ENCODE measurements at regions not wholly inside any gene's neighbourhood (a gene's known extent, or its start where the extent isn't known, plus 50 kb on each side); places are given as distances from the start of the nearest gene placed in this dataset.

DNA sequence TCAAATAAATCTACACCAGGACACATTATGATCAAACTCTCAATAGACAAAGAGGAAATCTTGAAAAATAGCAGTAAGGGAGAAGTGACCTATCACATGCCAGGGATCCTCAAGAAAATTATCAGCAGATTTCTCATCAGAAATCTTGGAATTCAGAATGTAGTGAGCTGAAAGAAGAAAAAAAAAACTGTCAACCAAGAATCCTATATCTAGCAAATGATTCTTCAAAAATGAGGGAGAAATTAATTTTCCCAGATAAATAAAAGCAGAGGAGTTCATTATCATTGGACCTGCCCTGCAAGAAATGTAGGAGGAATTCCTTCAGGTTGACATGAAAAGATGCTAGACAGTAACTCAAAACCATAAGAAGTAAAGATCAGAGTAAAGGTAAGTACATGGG, 363.6 kb downstream of the TFAP2A start:
- H3K9ac ChIP-seq (ENCODE audit: insufficient read depth in 1 of 2, low read length in 2 of 2) = no peak overlapping the region
- ATAC-seq (ENCODE audit: insufficient read depth, low FRiP score) (no peak), DNase-seq (no peak)
- no peaks in the 10 kb centered on the region for H3K27me3 ChIP-seq (ENCODE audit: control insufficient read depth in 3 of 3, insufficient read depth in 3 of 3, low read length in 2 of 3)
- no peak overlapping the region for H3K4me3 ChIP-seq
- H3K9me3 ChIP-seq (ENCODE audit: control insufficient read depth in 4 of 4, insufficient read depth in 3 of 4, low read length in 3 of 4) = no peaks in the 10 kb centered on the region
- no peaks in the 10 kb centered on the region for H3K4me1 ChIP-seq (ENCODE audit: control insufficient read depth in 5 of 5, insufficient read depth in 5 of 5, low read length in 5 of 5)
- TF ChIP-seq, protein P1, sequence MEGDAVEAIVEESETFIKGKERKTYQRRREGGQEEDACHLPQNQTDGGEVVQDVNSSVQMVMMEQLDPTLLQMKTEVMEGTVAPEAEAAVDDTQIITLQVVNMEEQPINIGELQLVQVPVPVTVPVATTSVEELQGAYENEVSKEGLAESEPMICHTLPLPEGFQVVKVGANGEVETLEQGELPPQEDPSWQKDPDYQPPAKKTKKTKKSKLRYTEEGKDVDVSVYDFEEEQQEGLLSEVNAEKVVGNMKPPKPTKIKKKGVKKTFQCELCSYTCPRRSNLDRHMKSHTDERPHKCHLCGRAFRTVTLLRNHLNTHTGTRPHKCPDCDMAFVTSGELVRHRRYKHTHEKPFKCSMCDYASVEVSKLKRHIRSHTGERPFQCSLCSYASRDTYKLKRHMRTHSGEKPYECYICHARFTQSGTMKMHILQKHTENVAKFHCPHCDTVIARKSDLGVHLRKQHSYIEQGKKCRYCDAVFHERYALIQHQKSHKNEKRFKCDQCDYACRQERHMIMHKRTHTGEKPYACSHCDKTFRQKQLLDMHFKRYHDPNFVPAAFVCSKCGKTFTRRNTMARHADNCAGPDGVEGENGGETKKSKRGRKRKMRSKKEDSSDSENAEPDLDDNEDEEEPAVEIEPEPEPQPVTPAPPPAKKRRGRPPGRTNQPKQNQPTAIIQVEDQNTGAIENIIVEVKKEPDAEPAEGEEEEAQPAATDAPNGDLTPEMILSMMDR (IDR thresholded peaks at IDR 0.05; ENCODE audit: control extremely low read depth, extremely low read depth) = no peak
- H3K27ac ChIP-seq (ENCODE audit: low read depth in 1 of 2, low read length in 1 of 2) = no peak overlapping the region
- no peaks in the 10 kb centered on the region for H3K36me3 ChIP-seq (ENCODE audit: control insufficient read depth in 4 of 4, insufficient read depth in 4 of 4, low read length in 4 of 4)

DNA sequence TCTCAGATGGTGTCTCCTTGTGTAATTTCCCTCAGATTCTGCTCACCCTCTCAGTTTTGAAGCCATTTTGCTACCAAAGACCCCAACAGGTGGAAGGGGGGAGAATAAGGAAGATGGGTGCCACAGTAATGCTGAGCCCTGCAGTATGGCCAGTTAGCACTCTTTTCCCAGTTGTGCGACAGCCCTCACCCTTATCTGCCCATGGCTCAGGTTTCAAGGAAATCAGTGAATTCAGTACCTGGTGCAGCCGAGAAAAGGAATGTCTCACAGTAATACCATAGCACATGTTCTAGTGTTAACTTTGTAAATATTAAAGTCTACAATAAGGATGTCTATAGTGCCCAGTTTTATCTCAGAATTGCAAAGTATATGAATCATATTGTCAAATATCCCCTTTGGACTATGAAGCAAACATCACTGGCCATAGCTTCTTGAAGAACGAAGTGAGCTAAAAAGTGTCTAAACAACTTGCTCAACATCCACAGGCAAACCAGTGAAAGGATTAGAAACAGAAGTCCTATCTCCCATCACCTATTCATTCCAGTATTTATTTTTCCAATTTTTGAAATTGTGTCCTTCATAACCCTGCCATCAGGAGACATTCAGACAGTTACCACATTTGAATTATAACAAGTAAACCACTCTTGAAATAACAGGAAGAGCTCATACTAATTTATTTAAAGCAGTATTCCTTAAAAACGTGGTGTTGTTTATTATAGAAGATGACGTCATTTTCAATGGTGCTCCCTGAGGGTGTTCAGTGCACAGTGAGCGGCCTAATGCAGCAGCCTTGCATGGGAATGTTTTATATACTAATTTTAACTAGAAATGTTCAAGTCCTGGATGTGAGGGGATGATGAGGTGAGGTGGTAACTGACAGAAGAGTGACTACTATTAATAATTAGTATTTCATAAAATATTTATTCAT, 366.2 kb downstream of the TFAP2A start:
- H3K4me3 ChIP-seq = no peak overlapping the region
- no peak for ATAC-seq (ENCODE audit: insufficient read depth, low FRiP score)
- H3K27ac ChIP-seq (ENCODE audit: low read depth in 1 of 2, low read length in 1 of 2) = no peak overlapping the region
- peak in 1 of 3 donors; percentile 34 for DNase-seq
- H3K36me3 ChIP-seq (ENCODE audit: control insufficient read depth in 4 of 4, insufficient read depth in 4 of 4, low read length in 4 of 4) = no peaks in the 10 kb centered on the region
- WGBS, 2 donors = 42 to 60% methylated on average over 6 of the region's 6 CpGs
- no peak overlapping the region for H3K9ac ChIP-seq (ENCODE audit: insufficient read depth in 1 of 2, low read length in 2 of 2)
- H3K27me3 ChIP-seq (ENCODE audit: control insufficient read depth in 3 of 3, insufficient read depth in 3 of 3, low read length in 2 of 3) = no peaks in the 10 kb centered on the region
- TF ChIP-seq, protein P1 (IDR thresholded peaks at IDR 0.05; ENCODE audit: control extremely low read depth, extremely low read depth) = no peak
- H3K4me1 ChIP-seq (ENCODE audit: control insufficient read depth in 5 of 5, insufficient read depth in 5 of 5, low read length in 5 of 5) = no peaks in the 10 kb centered on the region
- H3K9me3 ChIP-seq (ENCODE audit: control insufficient read depth in 4 of 4, insufficient read depth in 3 of 4, low read length in 3 of 4) = no peaks in the 10 kb centered on the region

DNA sequence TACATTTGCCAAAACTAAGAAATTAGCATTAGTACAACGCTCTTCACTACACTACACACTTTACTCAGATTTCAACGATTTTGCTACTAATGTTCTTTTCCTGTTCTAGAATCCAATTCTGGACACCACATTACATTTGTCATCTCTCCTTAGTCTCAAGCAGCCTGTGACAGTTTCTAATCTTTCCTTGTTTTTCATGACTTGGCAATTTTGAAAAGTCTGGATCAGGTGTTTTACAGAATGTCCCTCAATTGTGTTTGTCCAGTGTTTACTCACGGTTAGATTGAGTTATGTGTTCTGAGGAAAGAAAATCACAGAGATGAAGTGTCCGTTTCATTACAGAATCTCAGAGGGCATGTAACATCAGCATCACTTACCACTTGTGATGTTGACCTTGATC, 372.6 kb downstream of the TFAP2A start:
- TF ChIP-seq, protein P1 (IDR thresholded peaks at IDR 0.05; ENCODE audit: control extremely low read depth, extremely low read depth) = no peak
- DNase-seq (no peak), ATAC-seq (ENCODE audit: insufficient read depth, low FRiP score) (no peak)
- peaks cover 0 to 5% (median 0%) of the 10 kb centered on the region in 4 donors for H3K9me3 ChIP-seq (ENCODE audit: control insufficient read depth in 4 of 4, insufficient read depth in 3 of 4, low read length in 3 of 4)
- H3K9ac ChIP-seq (ENCODE audit: insufficient read depth in 1 of 2, low read length in 2 of 2) = no peak overlapping the region
- 74 to 94% methylated on average over 4 of the region's 4 CpGs for WGBS, 2 donors
- H3K27ac ChIP-seq (ENCODE audit: low read depth in 1 of 2, low read length in 1 of 2) = no peak overlapping the region
- no peak overlapping the region for H3K4me3 ChIP-seq
- H3K4me1 ChIP-seq (ENCODE audit: control insufficient read depth in 5 of 5, insufficient read depth in 5 of 5, low read length in 5 of 5) = no peaks in the 10 kb centered on the region
- H3K36me3 ChIP-seq (ENCODE audit: control insufficient read depth in 4 of 4, insufficient read depth in 4 of 4, low read length in 4 of 4) = no peaks in the 10 kb centered on the region
- H3K27me3 ChIP-seq (ENCODE audit: control insufficient read depth in 3 of 3, insufficient read depth in 3 of 3, low read length in 2 of 3) = no peaks in the 10 kb centered on the region
